HCT116 (cell line): ENCODE measurements at regions not wholly inside any gene's neighbourhood (a gene's known extent, or its start where the extent isn't known, plus 50 kb on each side); places are given as distances from the start of the nearest gene placed in this dataset.

Source experiments
- ATAC-seq: fragments of 200-7000 bp; cut with Tn5 transposase; 2 replicates; pipeline ENCODE4 v1.9.1; 2020; ENCODE audit warnings: mild to moderate bottlenecking, moderate library complexity
- BruUV-seq: library from RNA; stranded (reverse); fragments of 400-500 nt; replicated peaks from 2 replicates; lab custom pipeline; 2021; lab: Mats Ljungman, UMichigan
- CTCF ChIA-PET: fragments of 300-600 bp; sonication (Branson Sonifier 250); formaldehyde crosslinking; loops from one replicate; lab custom pipeline; 2021; ENCODE audit warnings: antibody characterized with exemption; lab: Charles Lee
- POLR2A ChIA-PET: fragments of 300-600, 350-600 bp; sonication (Branson Sonifier 250); formaldehyde crosslinking; loops from one replicate; lab custom pipeline; 2021; ENCODE audit warnings: antibody characterized with exemption; lab: Charles Lee
- RAD21 ChIA-PET, 2 experiments: fragments of 300-600 bp; sonication (Branson Sonifier 250); formaldehyde crosslinking; loops; one replicate each; lab custom pipeline; 2023; ENCODE audit warnings: low total read pairs in 2 of 2; ENCODE audit not compliant: uncharacterized antibody in 2 of 2, unreplicated experiment in 2 of 2, low non-redundant PET in 1 of 2; lab: Charles Lee
- DNase-seq: peaks from one replicate; pipeline ENCODE4 v3.0.0-alpha.2; 2010; ENCODE audit warnings: low read depth, low spot score
- H2AFZ ChIP-seq: fragments of 200-600 bp; shearing (Covaris generic), sonication (generic); 2 replicates; pipeline ENCODE4 v1.6.1; 2017; ENCODE audit warnings: low read depth, mixed run types, mixed read lengths, antibody characterized with exemption, low read length; ENCODE audit not compliant: poor library complexity, severe bottlenecking
- H3K27ac ChIP-seq: 2 replicates; pipeline ENCODE4 v1.5.1; 2012; ENCODE audit warnings: low read depth, low read length
- H3K27me3 ChIP-seq: fragments of 200-600 bp; sonication (generic); 2 replicates; pipeline ENCODE4 v1.6.1; 2016; ENCODE audit warnings: mixed run types, low read length, mixed read lengths; ENCODE audit not compliant: insufficient read depth
- H3K36me3 ChIP-seq, 2 experiments: fragments of 200-500 bp in 1 of 2; fragments of 200-600 bp in 1 of 2; sonication (Bioruptor generic) in 1 of 2; sonication (generic) in 1 of 2; 2 replicates each; pipeline versions ENCODE4 v1.5.1 to v1.6.1; 2014 to 2016; ENCODE audit warnings: low read length in 2 of 2, inconsistent platforms in 1 of 2, mixed read lengths in 1 of 2, mixed run types in 1 of 2; ENCODE audit not compliant: insufficient read depth in 2 of 2, control insufficient read depth in 1 of 2
- H3K4me1 ChIP-seq, 2 experiments: fragments of 200-600 bp in 1 of 2; sonication (generic) in 1 of 2; 2 replicates each; pipeline versions ENCODE4 v1.5.1 to v1.6.1; 2012 to 2017; ENCODE audit warnings: low read length in 2 of 2, inconsistent platforms in 1 of 2, mild to moderate bottlenecking in 1 of 2, mixed read lengths in 1 of 2, mixed run types in 1 of 2, moderate library complexity in 1 of 2; ENCODE audit not compliant: insufficient read depth in 2 of 2, control insufficient read depth in 1 of 2
- H3K4me2 ChIP-seq: fragments of 200-600 bp; sonication (generic); 2 replicates; pipeline ENCODE4 v1.6.1; 2017; ENCODE audit warnings: mixed run types, low read length, mixed read lengths
- H3K4me3 ChIP-seq, 2 experiments: fragments of 200-600 bp in 1 of 2; sonication (generic) in 1 of 2; replicated peaks in 1 of 2; 2 replicates each; pipeline ENCODE4 v1.5.1; 2011 to 2016; ENCODE audit warnings: low read length in 2 of 2, control low read depth in 1 of 2, low read depth in 1 of 2, mild to moderate bottlenecking in 1 of 2, mixed read lengths in 1 of 2, mixed run types in 1 of 2
- H3K79me2 ChIP-seq: fragments of 200-600 bp; sonication (generic); 2 replicates; pipeline ENCODE4 v1.6.1; 2017; ENCODE audit warnings: mild to moderate bottlenecking, mixed run types, low read length, moderate library complexity, mixed read lengths; ENCODE audit not compliant: insufficient read depth
- H3K9ac ChIP-seq: fragments of 200-600 bp; sonication (generic); 2 replicates; pipeline ENCODE4 v1.6.1; 2016; ENCODE audit warnings: low read length, mixed read lengths
- H3K9me2 ChIP-seq: fragments of 200-600 bp; sonication (generic), shearing (Covaris generic); 2 replicates; pipeline ENCODE4 v1.6.1; 2017; ENCODE audit warnings: mixed run types, mild to moderate bottlenecking, moderate library complexity; ENCODE audit not compliant: insufficient read depth
- H3K9me3 ChIP-seq, 2 experiments: fragments of 200-500 bp in 1 of 2; fragments of 200-600 bp in 1 of 2; sonication (Bioruptor generic) in 1 of 2; sonication (generic) in 1 of 2; 2 replicates each; pipeline ENCODE4 v1.6.1; 2014 to 2017; ENCODE audit warnings: low read length in 2 of 2, mixed read lengths in 2 of 2, inconsistent platforms in 1 of 2, low read depth in 1 of 2, mild to moderate bottlenecking in 1 of 2, mixed run types in 1 of 2, moderate library complexity in 1 of 2; ENCODE audit not compliant: control insufficient read depth in 1 of 2, insufficient read depth in 1 of 2
- H4K20me1 ChIP-seq: fragments of 200-600 bp; sonication (generic), shearing (Covaris generic); 2 replicates; pipeline ENCODE4 v1.6.1; 2017; ENCODE audit warnings: mixed run types, mild to moderate bottlenecking, moderate library complexity; ENCODE audit not compliant: insufficient read depth
- CEBPB ChIP-seq: IDR thresholded peaks from 2 replicates; pipeline ENCODE4 v1.6.1; 2012; ENCODE audit warnings: low read depth
- ELF1 ChIP-seq: IDR thresholded peaks from 2 replicates; pipeline ENCODE4 v1.6.1; 2012; ENCODE audit warnings: low read depth, borderline replicate concordance
- MAX ChIP-seq: IDR thresholded peaks from 2 replicates; pipeline ENCODE4 v1.6.1; 2012
- TCF7L2 ChIP-seq: IDR thresholded peaks from 2 replicates; pipeline ENCODE4 v1.7.0; 2011; ENCODE audit warnings: borderline replicate concordance, inconsistent platforms; ENCODE audit not compliant: insufficient read depth, insufficient read length; ENCODE audit errors: extremely low read depth
- YY1 ChIP-seq: IDR thresholded peaks from 2 replicates; pipeline ENCODE4 v1.6.1; 2011; ENCODE audit warnings: low read length, low read depth, moderate library complexity, mild to moderate bottlenecking; ENCODE audit not compliant: insufficient replicate concordance; ENCODE audit errors: extremely low read depth
- intact Hi-C: fragments of 100-400 bp; cut with micrococcal nuclease; formaldehyde crosslinking; loops from 2 replicates; pipeline ENCODE4 v1.10.0; 2022
- TF ChIP-seq, protein P1 (sequence below): IDR thresholded peaks from 2 replicates; pipeline ENCODE4 v1.6.1; 2011; ENCODE audit warnings: mild to moderate bottlenecking, low read length, moderate library complexity; ENCODE audit not compliant: insufficient replicate concordance; ENCODE audit errors: extremely low read depth
- TF ChIP-seq, protein P2 (sequence below): IDR thresholded peaks from 2 replicates; pipeline ENCODE4 v1.6.1; 2012
- TF ChIP-seq, protein P3 (sequence below): IDR thresholded peaks from 2 replicates; pipeline ENCODE4 v1.6.1; 2012; ENCODE audit warnings: low read depth
- TF ChIP-seq, protein P4 (sequence below), 3 experiments: fragments of 200-600 bp in 1 of 3; sonication (generic) in 1 of 3; IDR thresholded peaks in 2 of 3; conservative IDR thresholded peaks in 1 of 3; 2 replicates each; pipeline ENCODE4 v1.5.1; 2012 to 2017; ENCODE audit warnings: low read depth in 2 of 3, low read length in 2 of 3, antibody characterized with exemption in 1 of 3, borderline replicate concordance in 1 of 3, control low read depth in 1 of 3, mild to moderate bottlenecking in 1 of 3, mixed read lengths in 1 of 3, mixed run types in 1 of 3, moderate library complexity in 1 of 3; ENCODE audit not compliant: insufficient read depth in 1 of 3

GRCh38 chr3:25902586-25902985 lies 112.7 kb downstream of the OXSM start:
- H2AFZ ChIP-seq, result no peak overlapping the region
- H3K4me3 ChIP-seq, result no peak overlapping the region
- H3K4me1 ChIP-seq, result no peaks in the 10 kb centered on the region
- no peak overlapping the region for H3K4me2 ChIP-seq
- no peaks in the 10 kb centered on the region for H3K79me2 ChIP-seq
- no peak for TF ChIP-seq TCF7L2
- no peak for TF ChIP-seq MAX
- TF ChIP-seq, protein P1, sequence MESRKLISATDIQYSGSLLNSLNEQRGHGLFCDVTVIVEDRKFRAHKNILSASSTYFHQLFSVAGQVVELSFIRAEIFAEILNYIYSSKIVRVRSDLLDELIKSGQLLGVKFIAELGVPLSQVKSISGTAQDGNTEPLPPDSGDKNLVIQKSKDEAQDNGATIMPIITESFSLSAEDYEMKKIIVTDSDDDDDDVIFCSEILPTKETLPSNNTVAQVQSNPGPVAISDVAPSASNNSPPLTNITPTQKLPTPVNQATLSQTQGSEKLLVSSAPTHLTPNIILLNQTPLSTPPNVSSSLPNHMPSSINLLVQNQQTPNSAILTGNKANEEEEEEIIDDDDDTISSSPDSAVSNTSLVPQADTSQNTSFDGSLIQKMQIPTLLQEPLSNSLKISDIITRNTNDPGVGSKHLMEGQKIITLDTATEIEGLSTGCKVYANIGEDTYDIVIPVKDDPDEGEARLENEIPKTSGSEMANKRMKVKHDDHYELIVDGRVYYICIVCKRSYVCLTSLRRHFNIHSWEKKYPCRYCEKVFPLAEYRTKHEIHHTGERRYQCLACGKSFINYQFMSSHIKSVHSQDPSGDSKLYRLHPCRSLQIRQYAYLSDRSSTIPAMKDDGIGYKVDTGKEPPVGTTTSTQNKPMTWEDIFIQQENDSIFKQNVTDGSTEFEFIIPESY, result no peak
- DNase-seq (no peak), ATAC-seq (no peak)
- H3K27me3 ChIP-seq, result peaks cover 35% of the 10 kb centered on the region
- no peaks in the 10 kb centered on the region for H3K36me3 ChIP-seq
- H3K27ac ChIP-seq, result no peak overlapping the region
- CTCF ChIA-PET, result no interaction called here
- RAD21 ChIA-PET, result no interaction called here
- intact Hi-C loops, result no loop called here
- POLR2A ChIA-PET, result no interaction called here
- no peaks in the 10 kb centered on the region for H3K9me3 ChIP-seq
- no peaks in the 10 kb centered on the region for H3K9me2 ChIP-seq
- no TSS peak for BruUV-seq
- H3K9ac ChIP-seq, result no peak overlapping the region
- no peaks in the 10 kb centered on the region for H4K20me1 ChIP-seq

DNA sequence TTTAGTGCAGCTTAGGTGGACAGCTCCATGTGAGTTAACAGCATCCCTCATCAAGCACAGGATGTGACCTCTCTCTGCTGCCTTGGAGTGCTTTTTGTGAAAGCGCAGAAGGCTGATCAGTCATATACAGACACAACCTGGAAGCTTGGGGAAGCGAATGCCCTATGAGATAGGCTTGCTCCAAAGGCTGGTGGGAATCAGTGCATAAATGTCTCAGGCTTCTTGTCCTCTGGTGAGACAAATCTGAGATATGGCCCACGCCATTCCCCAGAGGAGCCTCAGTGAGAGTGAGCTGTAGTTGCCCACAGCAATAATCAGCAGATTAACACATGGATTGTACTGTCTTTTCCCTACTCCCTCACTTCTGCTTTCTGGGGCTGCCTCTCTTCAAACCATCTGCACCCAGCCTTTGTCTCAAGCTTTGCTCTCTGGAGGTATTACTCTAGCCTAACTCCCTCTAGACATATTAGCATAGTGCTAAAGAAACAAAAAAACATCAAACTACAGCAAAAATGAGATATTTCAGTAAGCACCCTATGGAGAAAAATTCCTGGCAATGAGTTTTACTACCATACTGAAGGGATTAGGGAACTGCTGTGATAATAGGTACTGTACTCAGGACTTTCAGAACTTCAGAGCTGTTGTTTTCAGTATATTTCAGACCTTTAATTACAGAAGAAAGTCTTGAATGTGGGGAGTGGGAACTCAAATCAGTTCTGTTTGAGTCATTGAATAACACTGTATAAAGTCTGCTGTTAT lies 113.7 kb downstream of the OXSM start:
- Histone ChIP-seq H3K4me1 (no peaks in the 10 kb centered on the region), H3K79me2 (no peaks in the 10 kb centered on the region), H3K4me2 (no peak overlapping the region), H3K9me3 (no peaks in the 10 kb centered on the region), H3K27ac (no peak overlapping the region), H2AFZ (no peak overlapping the region), H4K20me1 (no peaks in the 10 kb centered on the region), H3K9ac (no peak overlapping the region), H3K36me3 (no peaks in the 10 kb centered on the region), H3K27me3 (peaks cover 39% of the 10 kb centered on the region), H3K9me2 (no peaks in the 10 kb centered on the region), H3K4me3 (no peak overlapping the region)
- intact Hi-C loops, result no loop called here
- ChIA-PET RAD21 (no interaction called here), CTCF (interaction anchor here (1.2 kb wide), 1 partner anchor 1202 kb away, joined by 3 read pairs; no protein-coding TSS in a partner anchor), POLR2A (no interaction called here)
- no peak for DNase-seq
- no peak for ATAC-seq
- TF ChIP-seq, protein P2, sequence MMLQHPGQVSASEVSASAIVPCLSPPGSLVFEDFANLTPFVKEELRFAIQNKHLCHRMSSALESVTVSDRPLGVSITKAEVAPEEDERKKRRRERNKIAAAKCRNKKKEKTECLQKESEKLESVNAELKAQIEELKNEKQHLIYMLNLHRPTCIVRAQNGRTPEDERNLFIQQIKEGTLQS, result no peak
- TF ChIP-seq, protein P3, sequence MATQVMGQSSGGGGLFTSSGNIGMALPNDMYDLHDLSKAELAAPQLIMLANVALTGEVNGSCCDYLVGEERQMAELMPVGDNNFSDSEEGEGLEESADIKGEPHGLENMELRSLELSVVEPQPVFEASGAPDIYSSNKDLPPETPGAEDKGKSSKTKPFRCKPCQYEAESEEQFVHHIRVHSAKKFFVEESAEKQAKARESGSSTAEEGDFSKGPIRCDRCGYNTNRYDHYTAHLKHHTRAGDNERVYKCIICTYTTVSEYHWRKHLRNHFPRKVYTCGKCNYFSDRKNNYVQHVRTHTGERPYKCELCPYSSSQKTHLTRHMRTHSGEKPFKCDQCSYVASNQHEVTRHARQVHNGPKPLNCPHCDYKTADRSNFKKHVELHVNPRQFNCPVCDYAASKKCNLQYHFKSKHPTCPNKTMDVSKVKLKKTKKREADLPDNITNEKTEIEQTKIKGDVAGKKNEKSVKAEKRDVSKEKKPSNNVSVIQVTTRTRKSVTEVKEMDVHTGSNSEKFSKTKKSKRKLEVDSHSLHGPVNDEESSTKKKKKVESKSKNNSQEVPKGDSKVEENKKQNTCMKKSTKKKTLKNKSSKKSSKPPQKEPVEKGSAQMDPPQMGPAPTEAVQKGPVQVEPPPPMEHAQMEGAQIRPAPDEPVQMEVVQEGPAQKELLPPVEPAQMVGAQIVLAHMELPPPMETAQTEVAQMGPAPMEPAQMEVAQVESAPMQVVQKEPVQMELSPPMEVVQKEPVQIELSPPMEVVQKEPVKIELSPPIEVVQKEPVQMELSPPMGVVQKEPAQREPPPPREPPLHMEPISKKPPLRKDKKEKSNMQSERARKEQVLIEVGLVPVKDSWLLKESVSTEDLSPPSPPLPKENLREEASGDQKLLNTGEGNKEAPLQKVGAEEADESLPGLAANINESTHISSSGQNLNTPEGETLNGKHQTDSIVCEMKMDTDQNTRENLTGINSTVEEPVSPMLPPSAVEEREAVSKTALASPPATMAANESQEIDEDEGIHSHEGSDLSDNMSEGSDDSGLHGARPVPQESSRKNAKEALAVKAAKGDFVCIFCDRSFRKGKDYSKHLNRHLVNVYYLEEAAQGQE, result no peak
- no peak for TF ChIP-seq CEBPB
- no peak for TF ChIP-seq TCF7L2
- no peak for TF ChIP-seq YY1
- no peak for TF ChIP-seq ELF1
- TF ChIP-seq, protein P4, sequence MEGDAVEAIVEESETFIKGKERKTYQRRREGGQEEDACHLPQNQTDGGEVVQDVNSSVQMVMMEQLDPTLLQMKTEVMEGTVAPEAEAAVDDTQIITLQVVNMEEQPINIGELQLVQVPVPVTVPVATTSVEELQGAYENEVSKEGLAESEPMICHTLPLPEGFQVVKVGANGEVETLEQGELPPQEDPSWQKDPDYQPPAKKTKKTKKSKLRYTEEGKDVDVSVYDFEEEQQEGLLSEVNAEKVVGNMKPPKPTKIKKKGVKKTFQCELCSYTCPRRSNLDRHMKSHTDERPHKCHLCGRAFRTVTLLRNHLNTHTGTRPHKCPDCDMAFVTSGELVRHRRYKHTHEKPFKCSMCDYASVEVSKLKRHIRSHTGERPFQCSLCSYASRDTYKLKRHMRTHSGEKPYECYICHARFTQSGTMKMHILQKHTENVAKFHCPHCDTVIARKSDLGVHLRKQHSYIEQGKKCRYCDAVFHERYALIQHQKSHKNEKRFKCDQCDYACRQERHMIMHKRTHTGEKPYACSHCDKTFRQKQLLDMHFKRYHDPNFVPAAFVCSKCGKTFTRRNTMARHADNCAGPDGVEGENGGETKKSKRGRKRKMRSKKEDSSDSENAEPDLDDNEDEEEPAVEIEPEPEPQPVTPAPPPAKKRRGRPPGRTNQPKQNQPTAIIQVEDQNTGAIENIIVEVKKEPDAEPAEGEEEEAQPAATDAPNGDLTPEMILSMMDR (IDR thresholded peaks at IDR 0.05 in 2 of 3, conservative IDR thresholded peaks at IDR 0.05 in 1 of 3; ENCODE audit: borderline replicate concordance in 1 of 3, insufficient read depth in 1 of 3, low read depth in 2 of 3, low read length in 2 of 3), result no peak
- BruUV-seq, result no TSS peak
